ENCODE measurements at regions not wholly inside any gene's neighbourhood (a gene's known extent, or its start where the extent isn't known, plus 50 kb on each side); places are given as distances from the start of the nearest gene placed in this dataset.

- Mint-ChIP-seq H3K9me3 (peaks cover 0 to 21% (median 5%) of the 10 kb centered on the region in 7 donors), H3K4me3 (peak overlapping the region in 2 of 4 donors; percentile 15 to 79), H3K27ac (peak overlapping the region; percentile 5 to 90 (median 88)), H3K36me3 (peaks cover 4% of the 10 kb centered on the region), H3K27me3 (no peaks in the 10 kb centered on the region), H3K4me1 (peaks cover 32 to 54% (median 46%) of the 10 kb centered on the region in 4 donors)
- Histone ChIP-seq H3K4me3 (ENCODE audit: low read depth, low read length) (peak overlapping the region; percentile 38), H3K27ac (ENCODE audit: insufficient read depth, low read length, poor library complexity, severe bottlenecking) (peak overlapping the region; percentile 34), H3K27me3 (ENCODE audit: control insufficient read depth, insufficient read depth, low read length) (no peaks in the 10 kb centered on the region), H3K36me3 (ENCODE audit: control insufficient read depth, insufficient read depth, low read length) (no peaks in the 10 kb centered on the region), H3K4me1 (ENCODE audit: control insufficient read depth, insufficient read depth, low read length, poor library complexity, severe bottlenecking) (peaks cover 41% of the 10 kb centered on the region), H3K9me3 (ENCODE audit: control insufficient read depth in 2 of 2, low read length in 2 of 2) (peaks cover 4 to 10% of the 10 kb centered on the region in 2 experiments)
- peak in 1 of 3 donors; percentile 66 for DNase-seq
- peak; percentile 12 to 30 for ATAC-seq (ENCODE audit: low read depth in 2 of 2)
Measured at GRCh38 chr12:47396902-47397663, 308.7 kb downstream of the RPAP3 start.

- Histone ChIP-seq H3K4me3 (ENCODE audit: low read depth, low read length) (peak overlapping the region; percentile 59), H3K36me3 (ENCODE audit: control insufficient read depth, insufficient read depth, low read length) (no peaks in the 10 kb centered on the region), H3K9me3 (ENCODE audit: control insufficient read depth in 2 of 2, low read length in 2 of 2) (peaks cover 4 to 10% of the 10 kb centered on the region in 2 experiments), H3K4me1 (ENCODE audit: control insufficient read depth, insufficient read depth, low read length, poor library complexity, severe bottlenecking) (peaks cover 60% of the 10 kb centered on the region), H3K27me3 (ENCODE audit: control insufficient read depth, insufficient read depth, low read length) (no peaks in the 10 kb centered on the region), H3K27ac (ENCODE audit: insufficient read depth, low read length, poor library complexity, severe bottlenecking) (peak overlapping the region; percentile 80)
- ATAC-seq (ENCODE audit: low read depth in 2 of 2) (no peak), DNase-seq (no peak)
- Mint-ChIP-seq H3K36me3 (peaks cover 4% of the 10 kb centered on the region), H3K27ac (peak overlapping the region; percentile 90 to 95 (median 94)), H3K4me3 (peak overlapping the region in 3 of 4 donors; percentile 28 to 49 (median 41)), H3K9me3 (peaks cover 0 to 16% (median 5%) of the 10 kb centered on the region in 7 donors), H3K4me1 (peaks cover 44 to 77% (median 62%) of the 10 kb centered on the region in 4 donors), H3K27me3 (no peaks in the 10 kb centered on the region)
Measured at GRCh38 chr12:47394070-47394469, 311.8 kb downstream of the RPAP3 start.

DNA sequence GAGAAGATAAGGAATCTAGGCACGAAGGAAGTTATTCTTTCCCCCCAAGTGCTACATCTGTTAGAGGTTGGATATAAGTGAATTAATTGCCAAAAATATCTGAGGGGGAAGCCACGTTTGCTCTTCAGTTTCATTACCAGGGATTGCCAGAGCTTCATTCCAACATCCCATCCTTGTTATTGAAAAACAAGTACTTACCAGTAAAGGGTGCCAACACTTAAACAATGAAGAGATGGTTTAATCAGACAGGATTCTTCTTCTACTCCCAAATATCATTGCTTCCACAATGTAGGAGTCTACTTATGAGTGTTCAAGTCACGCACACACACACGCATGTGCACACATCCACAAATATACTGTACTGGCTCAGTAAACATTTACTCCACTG lies 312.4 kb downstream of the RPAP3 start:
- ATAC-seq (ENCODE audit: low read depth in 2 of 2) (no peak), DNase-seq (peak in 1 of 3 donors; percentile 18)
- H3K27ac Mint-ChIP-seq = peak overlapping the region; percentile 90 to 95 (median 94)
- peaks cover 0 to 16% (median 5%) of the 10 kb centered on the region in 7 donors for H3K9me3 Mint-ChIP-seq
- H3K36me3 Mint-ChIP-seq = peaks cover 4% of the 10 kb centered on the region
- H3K27me3 ChIP-seq (ENCODE audit: control insufficient read depth, insufficient read depth, low read length) = no peaks in the 10 kb centered on the region
- no peaks in the 10 kb centered on the region for H3K27me3 Mint-ChIP-seq
- peak overlapping the region; percentile 19 to 82 (median 64) for H3K4me3 Mint-ChIP-seq
- H3K4me1 Mint-ChIP-seq = peaks cover 44 to 82% (median 63%) of the 10 kb centered on the region in 4 donors
- peak overlapping the region; percentile 46 for H3K4me3 ChIP-seq (ENCODE audit: low read depth, low read length)
- H3K4me1 ChIP-seq (ENCODE audit: control insufficient read depth, insufficient read depth, low read length, poor library complexity, severe bottlenecking) = peaks cover 60% of the 10 kb centered on the region
- H3K9me3 ChIP-seq (ENCODE audit: control insufficient read depth in 2 of 2, low read length in 2 of 2) = peaks cover 4 to 10% of the 10 kb centered on the region in 2 experiments
- peak overlapping the region; percentile 80 for H3K27ac ChIP-seq (ENCODE audit: insufficient read depth, low read length, poor library complexity, severe bottlenecking)
- no peaks in the 10 kb centered on the region for H3K36me3 ChIP-seq (ENCODE audit: control insufficient read depth, insufficient read depth, low read length)

GRCh38 chr12:47391566-47391965 lies 311.8 kb upstream of the AMIGO2 start:
- Histone ChIP-seq H3K9me3 (ENCODE audit: control insufficient read depth in 2 of 2, low read length in 2 of 2) (peaks cover 0 to 4% of the 10 kb centered on the region in 2 experiments), H3K4me1 (ENCODE audit: control insufficient read depth, insufficient read depth, low read length, poor library complexity, severe bottlenecking) (peaks cover 51% of the 10 kb centered on the region), H3K27me3 (ENCODE audit: control insufficient read depth, insufficient read depth, low read length) (no peaks in the 10 kb centered on the region), H3K36me3 (ENCODE audit: control insufficient read depth, insufficient read depth, low read length) (no peaks in the 10 kb centered on the region), H3K27ac (ENCODE audit: insufficient read depth, low read length, poor library complexity, severe bottlenecking) (peak overlapping the region; percentile 80), H3K4me3 (ENCODE audit: low read depth, low read length) (peak overlapping the region; percentile 45)
- DNase-seq (peak in 2 of 3 donors; percentile 70 to 87), ATAC-seq (ENCODE audit: low read depth in 2 of 2) (peak; percentile 83)
- Mint-ChIP-seq H3K4me1 (peaks cover 35 to 77% (median 54%) of the 10 kb centered on the region in 4 donors), H3K27me3 (no peaks in the 10 kb centered on the region), H3K4me3 (peak overlapping the region; percentile 48 to 68 (median 60)), H3K27ac (peak overlapping the region; percentile 90 to 98 (median 98)), H3K36me3 (no peaks in the 10 kb centered on the region), H3K9me3 (peaks cover 0 to 6% (median 3%) of the 10 kb centered on the region in 7 donors)

GRCh38 chr12:47388712-47389111 lies 309.0 kb upstream of the AMIGO2 start:
- H3K27me3 ChIP-seq (ENCODE audit: control insufficient read depth, insufficient read depth, low read length) = no peaks in the 10 kb centered on the region
- no peaks in the 10 kb centered on the region for H3K36me3 ChIP-seq (ENCODE audit: control insufficient read depth, insufficient read depth, low read length)
- H3K4me1 ChIP-seq (ENCODE audit: control insufficient read depth, insufficient read depth, low read length, poor library complexity, severe bottlenecking) = peaks cover 35% of the 10 kb centered on the region
- Mint-ChIP-seq H3K4me1 (peaks cover 29 to 66% (median 49%) of the 10 kb centered on the region in 4 donors), H3K27ac (peak overlapping the region in 2 of 3 donors; percentile 9 to 28), H3K4me3 (no peak overlapping the region), H3K27me3 (no peaks in the 10 kb centered on the region), H3K9me3 (peaks cover 0 to 3% (median 0%) of the 10 kb centered on the region in 7 donors), H3K36me3 (no peaks in the 10 kb centered on the region)
- no peak overlapping the region for H3K4me3 ChIP-seq (ENCODE audit: low read depth, low read length)
- DNase-seq = no peak
- ATAC-seq (ENCODE audit: low read depth in 2 of 2) = no peak
- H3K9me3 ChIP-seq (ENCODE audit: control insufficient read depth in 2 of 2, low read length in 2 of 2) = no peaks in the 10 kb centered on the region
- no peak overlapping the region for H3K27ac ChIP-seq (ENCODE audit: insufficient read depth, low read length, poor library complexity, severe bottlenecking)

DNA sequence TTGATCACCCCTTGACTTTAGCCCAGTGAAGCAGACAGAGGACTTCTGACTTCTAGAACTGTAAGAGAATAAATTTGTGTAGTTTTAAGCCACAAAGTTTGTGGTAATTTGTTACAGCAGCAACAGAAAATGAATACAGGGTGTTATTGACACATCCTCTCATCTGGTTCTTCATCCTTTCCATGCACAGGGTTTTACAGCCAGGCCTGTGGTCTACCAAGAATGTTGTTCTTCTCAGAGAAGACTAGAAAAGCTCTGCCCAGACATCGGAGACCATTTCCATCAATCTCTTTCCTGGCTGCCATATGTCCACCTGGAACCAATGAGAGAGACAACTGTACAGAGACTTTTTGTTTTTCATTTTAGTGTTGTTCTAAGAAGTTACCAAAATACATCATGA lies 308.2 kb upstream of the AMIGO2 start:
- H3K4me3 Mint-ChIP-seq = no peak overlapping the region
- peaks cover 28% of the 10 kb centered on the region for H3K4me1 ChIP-seq (ENCODE audit: control insufficient read depth, insufficient read depth, low read length, poor library complexity, severe bottlenecking)
- H3K36me3 Mint-ChIP-seq = no peaks in the 10 kb centered on the region
- peaks cover 0 to 3% (median 0%) of the 10 kb centered on the region in 7 donors for H3K9me3 Mint-ChIP-seq
- no peaks in the 10 kb centered on the region for H3K9me3 ChIP-seq (ENCODE audit: control insufficient read depth in 2 of 2, low read length in 2 of 2)
- H3K36me3 ChIP-seq (ENCODE audit: control insufficient read depth, insufficient read depth, low read length) = no peaks in the 10 kb centered on the region
- H3K27me3 ChIP-seq (ENCODE audit: control insufficient read depth, insufficient read depth, low read length) = no peaks in the 10 kb centered on the region
- H3K27ac ChIP-seq (ENCODE audit: insufficient read depth, low read length, poor library complexity, severe bottlenecking) = no peak overlapping the region
- H3K27ac Mint-ChIP-seq = peak overlapping the region in 1 of 3 donors; percentile 4
- no peak for DNase-seq
- no peaks in the 10 kb centered on the region for H3K27me3 Mint-ChIP-seq
- peaks cover 24 to 59% (median 42%) of the 10 kb centered on the region in 4 donors for H3K4me1 Mint-ChIP-seq
- ATAC-seq (ENCODE audit: low read depth in 2 of 2) = no peak
- no peak overlapping the region for H3K4me3 ChIP-seq (ENCODE audit: low read depth, low read length)

GRCh38 chr12:47385653-47386052 lies 305.9 kb upstream of the AMIGO2 start:
- H3K36me3 Mint-ChIP-seq = no peaks in the 10 kb centered on the region
- H3K9me3 ChIP-seq (ENCODE audit: control insufficient read depth in 2 of 2, low read length in 2 of 2) = no peaks in the 10 kb centered on the region
- H3K9me3 Mint-ChIP-seq = peaks cover 0 to 5% (median 1%) of the 10 kb centered on the region in 7 donors
- DNase-seq (no peak), ATAC-seq (ENCODE audit: low read depth in 2 of 2) (no peak)
- no peak overlapping the region for H3K27ac ChIP-seq (ENCODE audit: insufficient read depth, low read length, poor library complexity, severe bottlenecking)
- no peaks in the 10 kb centered on the region for H3K27me3 ChIP-seq (ENCODE audit: control insufficient read depth, insufficient read depth, low read length)
- no peaks in the 10 kb centered on the region for H3K27me3 Mint-ChIP-seq
- peaks cover 5% of the 10 kb centered on the region for H3K4me1 ChIP-seq (ENCODE audit: control insufficient read depth, insufficient read depth, low read length, poor library complexity, severe bottlenecking)
- no peak overlapping the region for H3K4me3 Mint-ChIP-seq
- H3K36me3 ChIP-seq (ENCODE audit: control insufficient read depth, insufficient read depth, low read length) = no peaks in the 10 kb centered on the region
- no peak overlapping the region for H3K27ac Mint-ChIP-seq
- peaks cover 7 to 42% (median 28%) of the 10 kb centered on the region in 4 donors for H3K4me1 Mint-ChIP-seq
- no peak overlapping the region for H3K4me3 ChIP-seq (ENCODE audit: low read depth, low read length)
